GM23338 (cell line): ENCODE measurements at regions not wholly inside any gene's neighbourhood (a gene's known extent, or its start where the extent isn't known, plus 50 kb on each side); places are given as distances from the start of the nearest gene placed in this dataset.

Source experiments
- ATAC-seq: fragments of 200-7000 bp; cut with Tn5 transposase; 3 replicates; pipeline ENCODE4 v1.9.1; 2020
- DNase-seq: peaks from one replicate; pipeline ENCODE4 v3.0.0-alpha.2; 2015; ENCODE audit warnings: low spot score
- H2AFZ ChIP-seq: fragments of 200-600 bp; sonication (generic); 2 replicates; pipeline ENCODE4 v1.8.0; 2016; ENCODE audit warnings: antibody characterized with exemption, mild to moderate bottlenecking, moderate library complexity
- H3F3A ChIP-seq: fragments of 200-600 bp; sonication (generic); replicated peaks from 2 replicates; pipeline ENCODE4 v1.8.0; 2017; ENCODE audit warnings: antibody characterized with exemption, mixed run types, low read depth
- H3K27ac ChIP-seq: fragments of 200-600 bp; sonication (generic); 2 replicates; pipeline ENCODE4 v1.6.1; 2016; ENCODE audit warnings: low read depth
- H3K27me3 ChIP-seq: fragments of 200-600 bp; sonication (generic); 2 replicates; pipeline ENCODE4 v1.8.0; 2016; ENCODE audit warnings: mild to moderate bottlenecking, mixed run types, moderate library complexity; ENCODE audit not compliant: insufficient read depth
- H3K36me3 ChIP-seq: fragments of 200-600 bp; sonication (generic); 2 replicates; pipeline ENCODE4 v1.8.0; 2016; ENCODE audit warnings: mild to moderate bottlenecking; ENCODE audit not compliant: insufficient read depth
- H3K4me1 ChIP-seq: fragments of 200-600 bp; sonication (generic); 2 replicates; pipeline ENCODE4 v1.8.0; 2016; ENCODE audit warnings: mild to moderate bottlenecking, moderate library complexity; ENCODE audit not compliant: insufficient read depth
- H3K4me2 ChIP-seq: fragments of 200-600 bp; sonication (generic); 2 replicates; pipeline ENCODE4 v1.7.1; 2017; ENCODE audit warnings: mixed run types
- H3K4me3 ChIP-seq: fragments of 200-600 bp; sonication (generic); 2 replicates; pipeline ENCODE4 v1.6.1; 2016; ENCODE audit warnings: mixed run types
- H3K79me2 ChIP-seq: fragments of 200-600 bp; sonication (generic); replicated peaks from 2 replicates; pipeline ENCODE4 v1.8.0; 2017; ENCODE audit warnings: mild to moderate bottlenecking; ENCODE audit not compliant: insufficient read depth
- H3K9me2 ChIP-seq: fragments of 200-600 bp; sonication (generic); 2 replicates; pipeline ENCODE4 v1.8.0; 2017; ENCODE audit not compliant: insufficient read depth
- H4K20me1 ChIP-seq: fragments of 200-600 bp; sonication (generic); replicated peaks from 2 replicates; pipeline ENCODE4 v1.8.0; 2017; ENCODE audit warnings: mild to moderate bottlenecking; ENCODE audit not compliant: insufficient read depth
- H3K27ac Mint-ChIP-seq: 2 replicates; pipeline ENCODE4 v1.8.0; 2020; ENCODE audit warnings: inconsistent platforms, mild to moderate bottlenecking, moderate library complexity, mixed read lengths
- H3K27me3 Mint-ChIP-seq: 3 replicates; pipeline ENCODE4 v1.8.0; 2022; ENCODE audit warnings: low read depth, mild to moderate bottlenecking, moderate library complexity, mixed read lengths, inconsistent platforms; ENCODE audit not compliant: insufficient read depth, poor library complexity
- H3K36me3 Mint-ChIP-seq: 3 replicates; pipeline ENCODE4 v1.8.0; 2021; ENCODE audit warnings: low read depth, mild to moderate bottlenecking, inconsistent platforms, moderate library complexity, mixed read lengths
- H3K4me1 Mint-ChIP-seq: 3 replicates; pipeline ENCODE4 v1.8.0; 2020; ENCODE audit warnings: mild to moderate bottlenecking, inconsistent platforms, mixed read lengths
- H3K4me3 Mint-ChIP-seq: 3 replicates; pipeline ENCODE4 v1.8.0; 2021; ENCODE audit warnings: moderate library complexity, mild to moderate bottlenecking, inconsistent platforms, mixed read lengths
- H3K9me3 Mint-ChIP-seq: 3 replicates; pipeline ENCODE4 v1.8.0; 2020; ENCODE audit warnings: moderate library complexity, mild to moderate bottlenecking, inconsistent platforms, mixed read lengths
- CREB1 ChIP-seq: fragments of 250-450 bp; sonication (Bioruptor Pico); IDR thresholded peaks from 2 replicates; pipeline ENCODE4 v1.5.0; 2020; ENCODE audit warnings: low read depth, mild to moderate bottlenecking, moderate library complexity
- CTCF ChIP-seq, 2 experiments: fragments of 200-600 bp in 1 of 2; sonication (generic) in 1 of 2; conservative IDR thresholded peaks; 2 replicates each; pipeline versions ENCODE4 v1.5.1 to v1.6.1; 2016 to 2017; ENCODE audit warnings: antibody characterized with exemption in 2 of 2, low read depth in 2 of 2, mild to moderate bottlenecking in 2 of 2, moderate library complexity in 1 of 2
- ETS1 ChIP-seq: IDR thresholded peaks from 2 replicates; pipeline ENCODE4 v1.6.1; 2016; ENCODE audit warnings: antibody characterized with exemption
- EZH2 ChIP-seq: fragments of 200-600 bp; sonication (generic); IDR thresholded peaks from one replicate; pipeline ENCODE4 v1.8.0; 2017; ENCODE audit warnings: antibody characterized with exemption, mild to moderate bottlenecking, low read depth; ENCODE audit not compliant: unreplicated experiment
- EZH2phosphoT487 ChIP-seq: fragments of 200-600 bp; sonication (generic); IDR thresholded peaks from one replicate; pipeline ENCODE4 v1.8.1; 2018; ENCODE audit warnings: antibody characterized with exemption; ENCODE audit not compliant: unreplicated experiment
- JUNB ChIP-seq: IDR thresholded peaks from one replicate; pipeline ENCODE4 v1.6.1; 2016; ENCODE audit warnings: antibody characterized with exemption; ENCODE audit not compliant: unreplicated experiment
- NANOG ChIP-seq: IDR thresholded peaks from 2 replicates; pipeline ENCODE4 v1.6.1; 2016; ENCODE audit warnings: antibody characterized with exemption, borderline replicate concordance
- POLR2AphosphoS5 ChIP-seq: IDR thresholded peaks from 2 replicates; pipeline ENCODE4 v1.6.1; 2016; ENCODE audit warnings: antibody characterized with exemption, low read depth
- STAT1 ChIP-seq: IDR thresholded peaks from one replicate; pipeline ENCODE4 v1.6.1; 2016; ENCODE audit warnings: antibody characterized with exemption; ENCODE audit not compliant: unreplicated experiment
- ZNF114 ChIP-seq: fragments of 250-450 bp; sonication (Bioruptor Pico); IDR thresholded peaks from 2 replicates; pipeline ENCODE4 v1.5.0; 2020; ENCODE audit warnings: mild to moderate bottlenecking, moderate library complexity
- ZNF331 ChIP-seq: fragments of 250-450 bp; sonication (Bioruptor Pico); IDR thresholded peaks from 2 replicates; pipeline ENCODE4 v1.5.0; 2020; ENCODE audit warnings: low read depth, mild to moderate bottlenecking, moderate library complexity
- ZNF462 ChIP-seq: fragments of 250-450 bp; sonication (Bioruptor Pico); IDR thresholded peaks from 2 replicates; pipeline ENCODE4 v1.5.0; 2020; ENCODE audit warnings: mild to moderate bottlenecking, moderate library complexity
- TF ChIP-seq, protein P1 (sequence below): IDR thresholded peaks from one replicate; pipeline ENCODE4 v1.6.1; 2018; ENCODE audit warnings: antibody characterized with exemption; ENCODE audit not compliant: unreplicated experiment

DNA sequence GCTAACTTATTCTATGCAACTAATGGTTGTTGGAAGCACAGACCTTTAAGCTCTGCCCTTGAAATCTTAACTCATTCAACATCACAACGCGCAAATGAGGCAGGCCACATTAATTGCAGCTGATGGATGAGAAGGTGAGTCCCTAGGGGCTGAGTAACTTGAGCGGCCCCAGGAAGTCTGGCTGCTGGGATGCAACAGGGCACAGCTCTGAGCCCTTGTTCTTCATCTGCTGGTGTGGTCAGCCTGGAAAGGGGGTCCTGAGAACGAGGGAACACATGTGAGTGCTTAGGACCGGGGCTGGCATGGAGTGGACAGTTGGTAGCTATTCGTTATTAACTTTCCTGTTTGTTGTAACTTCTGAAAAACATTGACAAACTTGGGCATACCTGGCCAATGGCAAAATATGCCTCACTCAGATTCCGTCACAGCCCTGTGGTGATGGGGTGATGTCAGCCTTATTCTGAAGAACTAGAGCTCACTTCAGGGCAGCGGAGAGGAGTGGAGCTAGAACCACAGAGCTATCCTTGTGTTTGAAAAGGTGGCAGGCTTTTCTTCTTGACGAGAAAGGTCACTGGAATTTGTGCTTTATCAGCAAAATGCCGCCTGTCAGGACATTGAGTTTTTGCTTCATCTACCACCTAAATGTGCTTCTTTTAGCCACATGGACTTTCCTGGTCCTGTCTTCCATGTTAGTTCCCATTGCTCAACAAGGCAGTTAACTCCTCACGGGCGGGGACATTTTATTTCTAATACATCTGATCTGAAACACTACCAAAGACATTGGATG is 145.9 kb upstream of the FHL2 start:
- H3K36me3 ChIP-seq: no peaks in the 10 kb centered on the region
- H3K27ac ChIP-seq: no peak overlapping the region
- Mint-ChIP-seq H3K9me3 (no peaks in the 10 kb centered on the region), H3K4me3 (no peak overlapping the region), H3K36me3 (no peaks in the 10 kb centered on the region), H3K27me3 (peaks cover 4% of the 10 kb centered on the region), H3K27ac (no peak overlapping the region), H3K4me1 (peaks cover 6% of the 10 kb centered on the region)
- no peaks in the 10 kb centered on the region for H3K27me3 ChIP-seq
- TF ChIP-seq POLR2AphosphoS5 (no peak), CTCF (conservative IDR thresholded peaks at IDR 0.05; ENCODE audit: low read depth in 2 of 2) (no peak), ZNF331 (CRISPR knock-in tag) (no peak), STAT1 (no peak), JUNB (no peak), ZNF462 (CRISPR knock-in tag) (no peak), ZNF114 (CRISPR knock-in tag) (no peak), EZH2 (no peak), ETS1 (no peak), CREB1 (CRISPR knock-in tag) (no peak), NANOG (no peak), EZH2phosphoT487 (no peak)
- TF ChIP-seq, protein P1, sequence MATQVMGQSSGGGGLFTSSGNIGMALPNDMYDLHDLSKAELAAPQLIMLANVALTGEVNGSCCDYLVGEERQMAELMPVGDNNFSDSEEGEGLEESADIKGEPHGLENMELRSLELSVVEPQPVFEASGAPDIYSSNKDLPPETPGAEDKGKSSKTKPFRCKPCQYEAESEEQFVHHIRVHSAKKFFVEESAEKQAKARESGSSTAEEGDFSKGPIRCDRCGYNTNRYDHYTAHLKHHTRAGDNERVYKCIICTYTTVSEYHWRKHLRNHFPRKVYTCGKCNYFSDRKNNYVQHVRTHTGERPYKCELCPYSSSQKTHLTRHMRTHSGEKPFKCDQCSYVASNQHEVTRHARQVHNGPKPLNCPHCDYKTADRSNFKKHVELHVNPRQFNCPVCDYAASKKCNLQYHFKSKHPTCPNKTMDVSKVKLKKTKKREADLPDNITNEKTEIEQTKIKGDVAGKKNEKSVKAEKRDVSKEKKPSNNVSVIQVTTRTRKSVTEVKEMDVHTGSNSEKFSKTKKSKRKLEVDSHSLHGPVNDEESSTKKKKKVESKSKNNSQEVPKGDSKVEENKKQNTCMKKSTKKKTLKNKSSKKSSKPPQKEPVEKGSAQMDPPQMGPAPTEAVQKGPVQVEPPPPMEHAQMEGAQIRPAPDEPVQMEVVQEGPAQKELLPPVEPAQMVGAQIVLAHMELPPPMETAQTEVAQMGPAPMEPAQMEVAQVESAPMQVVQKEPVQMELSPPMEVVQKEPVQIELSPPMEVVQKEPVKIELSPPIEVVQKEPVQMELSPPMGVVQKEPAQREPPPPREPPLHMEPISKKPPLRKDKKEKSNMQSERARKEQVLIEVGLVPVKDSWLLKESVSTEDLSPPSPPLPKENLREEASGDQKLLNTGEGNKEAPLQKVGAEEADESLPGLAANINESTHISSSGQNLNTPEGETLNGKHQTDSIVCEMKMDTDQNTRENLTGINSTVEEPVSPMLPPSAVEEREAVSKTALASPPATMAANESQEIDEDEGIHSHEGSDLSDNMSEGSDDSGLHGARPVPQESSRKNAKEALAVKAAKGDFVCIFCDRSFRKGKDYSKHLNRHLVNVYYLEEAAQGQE: no peak
- H4K20me1 ChIP-seq: no peaks in the 10 kb centered on the region
- ATAC-seq: no peak
- H3K79me2 ChIP-seq: no peaks in the 10 kb centered on the region
- no peak overlapping the region for H3K4me3 ChIP-seq
- H3F3A ChIP-seq: no peaks in the 10 kb centered on the region
- DNase-seq: no peak
- no peaks in the 10 kb centered on the region; the same call in 1 of the 2 replicates for H3K9me2 ChIP-seq
- H3K4me2 ChIP-seq: no peak overlapping the region
- H2AFZ ChIP-seq: no peak overlapping the region
- 0 out of 2 replicates have a peak, but pooled peaks cover 3% of the 10 kb centered on the region for H3K4me1 ChIP-seq
